ENCODE measurements at regions not wholly inside any gene's neighbourhood (a gene's known extent, or its start where the extent isn't known, plus 50 kb on each side); places are given as distances from the start of the nearest gene placed in this dataset.

- H3K79me2 ChIP-seq (ENCODE audit: control insufficient read depth, insufficient read depth, low read length) = no peaks in the 10 kb centered on the region
- ATAC-seq = no peak
- no peaks in the 10 kb centered on the region for H3K4me1 ChIP-seq (replicated peaks in 1 of 2; ENCODE audit: control insufficient read depth in 2 of 2, insufficient read depth in 2 of 2, low read length in 2 of 2)
- H3K9me3 ChIP-seq (replicated peaks; ENCODE audit: control insufficient read depth, insufficient read depth, low read depth, low read length) = no peaks in the 10 kb centered on the region
- TF ChIP-seq RCOR1 (IDR thresholded peaks at IDR 0.05; ENCODE audit: borderline replicate concordance in 1 of 2, low read depth in 2 of 2, low read length in 2 of 2) (no peak), DLX4 (CRISPR knock-in tag; IDR thresholded peaks at IDR 0.05) (no peak), SIN3B (IDR thresholded peaks at IDR 0.05; ENCODE audit: low read depth) (no peak), RAD51 (IDR thresholded peaks at IDR 0.05; ENCODE audit: borderline replicate concordance, low read depth) (no peak), POLR2G (IDR thresholded peaks at IDR 0.05; ENCODE audit: low read depth, low read length) (no peak), HNRNPK (IDR thresholded peaks at IDR 0.05; ENCODE audit: low read depth, low read length, poor library complexity, severe bottlenecking) (no peak), KDM2B (CRISPR knock-in tag; IDR thresholded peaks at IDR 0.05) (no peak), SAFB (IDR thresholded peaks at IDR 0.05; ENCODE audit: borderline replicate concordance, low read depth, low read length) (no peak), HSF4 (CRISPR knock-in tag; IDR thresholded peaks at IDR 0.05; ENCODE audit: borderline replicate concordance) (no peak), HCFC1 (IDR thresholded peaks at IDR 0.05; ENCODE audit: low read depth, low read length) (no peak), THAP7 (CRISPR knock-in tag; IDR thresholded peaks at IDR 0.05) (no peak), CEBPZ (IDR thresholded peaks at IDR 0.05; ENCODE audit: borderline replicate concordance, low read depth, low read length) (no peak), HDAC6 (IDR thresholded peaks at IDR 0.05; ENCODE audit: low read depth, low read length) (no peak), ERF (CRISPR knock-in tag; IDR thresholded peaks at IDR 0.05) (no peak), DNMT1 (IDR thresholded peaks at IDR 0.05) (no peak), ZNF133 (CRISPR knock-in tag; IDR thresholded peaks at IDR 0.05) (no peak), ZNF3 (CRISPR knock-in tag; IDR thresholded peaks at IDR 0.05) (no peak), CHD1 (IDR thresholded peaks at IDR 0.05; ENCODE audit: low read length) (no peak), HDAC2 (IDR thresholded peaks at IDR 0.05) (no peak), GATAD2B (IDR thresholded peaks at IDR 0.05; ENCODE audit: borderline replicate concordance) (no peak)
- ChIA-PET POLR2A (interaction anchor here (0.8 kb wide), 1 partner anchor 12 kb away, joined by 5 read pairs; no protein-coding TSS in a partner anchor), CTCF (ENCODE audit: low intra/inter-chr PET ratio) (interaction anchor here (0.6 kb wide), 1 partner anchor 255 kb away, joined by 4 read pairs; no protein-coding TSS in a partner anchor)
- in situ Hi-C loops (cut with MboI) = no loop called here
- intact Hi-C loops (cut with micrococcal nuclease) = no loop called here
- H2AFZ ChIP-seq (ENCODE audit: low read depth, low read length) = no peak overlapping the region
- 0 out of 2 replicates have a peak, but pooled peaks cover 4% of the 10 kb centered on the region for H4K20me1 ChIP-seq (replicated peaks; ENCODE audit: control insufficient read depth, insufficient read depth, low read length)
- H3K27me3 ChIP-seq (ENCODE audit: control insufficient read depth in 2 of 2, insufficient read depth in 2 of 2, low read length in 2 of 2) = peaks cover 6 to 30% of the 10 kb centered on the region in 2 experiments
- WGBS (ENCODE audit: insufficient coverage, low coverage, missing lambda C conversion rate) = 2% methylated on average over 6 of the region's 6 CpGs
- FAIRE-seq = no peak
- H3K9ac ChIP-seq (ENCODE audit: insufficient read depth in 1 of 2, low read depth in 2 of 2, low read length in 2 of 2) = no peak overlapping the region
- no peak overlapping the region for H3K4me2 ChIP-seq (ENCODE audit: insufficient read depth, low read length)
- H3K9me1 ChIP-seq (ENCODE audit: control insufficient read depth, insufficient read depth, low read length) = no peaks in the 10 kb centered on the region
- H3K4me3 ChIP-seq = no peak overlapping the region
- no peaks in the 10 kb centered on the region for H3K36me3 ChIP-seq (ENCODE audit: control insufficient read depth, insufficient read depth, low read length)
- BruUV-seq (replicated peaks) = no TSS peak
- DNase-seq (ENCODE audit: extremely low read depth in 1 of 4, low spot score in 3 of 4) = no peak
- H3K27ac ChIP-seq (ENCODE audit: extremely low read depth, low read depth, low read length) = no peak overlapping the region
These were observed 79.9 kb downstream of the FZD1 start for GRCh38 chr7:91343996-91344629.
